H9 (cell line): ENCODE measurements at regions not wholly inside any gene's neighbourhood (a gene's known extent, or its start where the extent isn't known, plus 50 kb on each side); places are given as distances from the start of the nearest gene placed in this dataset.

ENCODE experiments used
- DNase-seq: peaks from one replicate; pipeline ENCODE4 v3.0.0-alpha.2; 2017
- H2AFZ ChIP-seq: one replicate; pipeline ENCODE4 v1.6.1; 2013; ENCODE audit warnings: mild to moderate bottlenecking, low read length, control low read depth, moderate library complexity
- H2AK5ac ChIP-seq: 2 replicates; pipeline ENCODE4 v1.6.1; 2013; ENCODE audit warnings: low read length, control low read depth, mixed read lengths; ENCODE audit not compliant: insufficient read length
- H2BK120ac ChIP-seq: one replicate; pipeline ENCODE4 v1.6.1; 2013; ENCODE audit warnings: low read depth, mild to moderate bottlenecking, low read length, control low read depth, inconsistent platforms; ENCODE audit not compliant: poor library complexity, severe bottlenecking
- H2BK12ac ChIP-seq: 2 replicates; pipeline ENCODE4 v1.6.1; 2013; ENCODE audit warnings: low read length, control low read depth, mixed read lengths, low read depth; ENCODE audit not compliant: insufficient read length
- H2BK15ac ChIP-seq: 2 replicates; pipeline ENCODE4 v1.6.1; 2013; ENCODE audit warnings: low read depth, low read length, control low read depth
- H2BK20ac ChIP-seq: one replicate; pipeline ENCODE4 v1.6.1; 2013; ENCODE audit warnings: low read depth, mild to moderate bottlenecking, low read length, control low read depth, inconsistent platforms; ENCODE audit not compliant: poor library complexity, severe bottlenecking
- H2BK5ac ChIP-seq: 2 replicates; pipeline ENCODE4 v1.6.1; 2013; ENCODE audit warnings: low read length, control low read depth, mixed read lengths; ENCODE audit not compliant: insufficient read length
- H3K14ac ChIP-seq: 2 replicates; pipeline ENCODE4 v1.6.1; 2013; ENCODE audit warnings: low read length, control low read depth; ENCODE audit not compliant: insufficient read depth
- H3K18ac ChIP-seq: 2 replicates; pipeline ENCODE4 v1.6.1; 2013; ENCODE audit warnings: low read depth, mild to moderate bottlenecking, mixed read lengths, low read length, control low read depth; ENCODE audit not compliant: insufficient read length
- H3K23ac ChIP-seq: 2 replicates; pipeline ENCODE4 v1.6.1; 2013; ENCODE audit warnings: low read length, control low read depth, mixed read lengths, low read depth; ENCODE audit not compliant: insufficient read length
- H3K23me2 ChIP-seq: 2 replicates; pipeline ENCODE4 v1.6.1; 2013; ENCODE audit warnings: low read depth, mild to moderate bottlenecking, mixed read lengths, low read length, control low read depth; ENCODE audit not compliant: insufficient read length, poor library complexity, severe bottlenecking
- H3K27ac ChIP-seq: 2 replicates; pipeline ENCODE4 v1.5.1; 2013; ENCODE audit warnings: low read length, control low read depth, mixed read lengths, low read depth; ENCODE audit not compliant: insufficient read length
- H3K27me3 ChIP-seq: 2 replicates; pipeline ENCODE4 v1.6.1; 2013; ENCODE audit warnings: low read length, control low read depth, inconsistent platforms; ENCODE audit not compliant: insufficient read depth
- H3K4ac ChIP-seq: 2 replicates; pipeline ENCODE4 v1.6.1; 2013; ENCODE audit warnings: low read depth, mild to moderate bottlenecking, control low read depth, inconsistent platforms, low read length, moderate library complexity
- H3K4me1 ChIP-seq: 2 replicates; pipeline ENCODE4 v1.6.1; 2013; ENCODE audit warnings: low read length, control low read depth, inconsistent platforms; ENCODE audit not compliant: insufficient read depth
- H3K4me2 ChIP-seq: 2 replicates; pipeline ENCODE4 v1.6.1; 2013; ENCODE audit warnings: low read length, control low read depth, mixed read lengths; ENCODE audit not compliant: insufficient read length, insufficient read depth
- H3K56ac ChIP-seq: 2 replicates; pipeline ENCODE4 v1.6.1; 2013; ENCODE audit warnings: low read depth, mild to moderate bottlenecking, mixed read lengths, low read length, control low read depth; ENCODE audit not compliant: insufficient read length
- H3K79me1 ChIP-seq: 2 replicates; pipeline ENCODE4 v1.6.1; 2013; ENCODE audit warnings: low read depth, mild to moderate bottlenecking, moderate library complexity, low read length, control low read depth, inconsistent platforms; ENCODE audit not compliant: insufficient read depth, poor library complexity, severe bottlenecking
- H3K79me2 ChIP-seq: 2 replicates; pipeline ENCODE4 v1.6.1; 2013; ENCODE audit warnings: low read length, control low read depth, inconsistent platforms; ENCODE audit not compliant: insufficient read depth
- H3K9ac ChIP-seq: 2 replicates; pipeline ENCODE4 v1.6.1; 2013; ENCODE audit warnings: low read length, control low read depth, mixed read lengths; ENCODE audit not compliant: insufficient read length; ENCODE audit errors: extremely low read depth
- H3K9me3 ChIP-seq: one replicate; pipeline ENCODE4 v1.6.1; 2013; ENCODE audit warnings: low read depth, low read length, inconsistent platforms; ENCODE audit not compliant: control insufficient read depth
- H3T11ph ChIP-seq: one replicate; pipeline ENCODE4 v1.6.1; 2013; ENCODE audit warnings: mild to moderate bottlenecking, low read length, control low read depth, inconsistent platforms
- H4K20me1 ChIP-seq: one replicate; pipeline ENCODE4 v1.6.1; 2013; ENCODE audit not compliant: control insufficient read depth, insufficient read length, insufficient read depth
- H4K5ac ChIP-seq: 2 replicates; pipeline ENCODE4 v1.6.1; 2013; ENCODE audit warnings: low read depth, mild to moderate bottlenecking, mixed read lengths, low read length, control low read depth; ENCODE audit not compliant: insufficient read length
- H4K8ac ChIP-seq: replicated peaks from 2 replicates; pipeline ENCODE4 v1.6.1; 2013; ENCODE audit warnings: low read length, control low read depth, mixed read lengths, low read depth; ENCODE audit not compliant: insufficient read length
- H4K91ac ChIP-seq: 2 replicates; pipeline ENCODE4 v1.6.1; 2013; ENCODE audit warnings: low read depth, mild to moderate bottlenecking, moderate library complexity, mixed read lengths, low read length, control low read depth; ENCODE audit not compliant: insufficient read length
- H3K27ac Mint-ChIP-seq, 3 experiments: 2 replicates in 2 of 3; 3 replicates in 1 of 3; pipeline ENCODE4 v1.8.0; 2020 to 2021; ENCODE audit warnings: mixed read lengths in 3 of 3, mild to moderate bottlenecking in 1 of 3, moderate library complexity in 1 of 3
- H3K27me3 Mint-ChIP-seq: 2 replicates; pipeline ENCODE4 v1.8.0; 2021; ENCODE audit warnings: low read depth, mild to moderate bottlenecking, moderate library complexity, mixed read lengths
- H3K36me3 Mint-ChIP-seq, 3 experiments: 2 replicates in 2 of 3; 3 replicates in 1 of 3; pipeline ENCODE4 v1.8.0; 2020 to 2021; ENCODE audit warnings: low read depth in 3 of 3, mixed read lengths in 3 of 3; ENCODE audit not compliant: insufficient read depth in 1 of 3
- H3K4me1 Mint-ChIP-seq, 2 experiments: 2 replicates each; pipeline ENCODE4 v1.8.0; 2020; ENCODE audit warnings: mixed read lengths in 2 of 2
- H3K4me3 Mint-ChIP-seq, 2 experiments: 2 replicates in 1 of 2; 3 replicates in 1 of 2; pipeline ENCODE4 v1.8.0; 2020 to 2021; ENCODE audit warnings: mild to moderate bottlenecking in 2 of 2, mixed read lengths in 2 of 2, moderate library complexity in 1 of 2
- H3K9me3 Mint-ChIP-seq, 2 experiments: 2 replicates in 1 of 2; 3 replicates in 1 of 2; pipeline ENCODE4 v1.8.0; 2020; ENCODE audit warnings: mild to moderate bottlenecking in 2 of 2, mixed read lengths in 2 of 2, moderate library complexity in 1 of 2
- CTCF ChIP-seq: fragments of 200-600 bp; sonication (generic); conservative IDR thresholded peaks from 3 replicates; pipeline ENCODE4 v1.8.0; 2021; ENCODE audit warnings: antibody characterized with exemption, mild to moderate bottlenecking

GRCh38 chr13:75008926-75009325 lies 473.0 kb downstream of the TBC1D4 start:
- Mint-ChIP-seq H3K27ac (no peak overlapping the region), H3K4me1 (no peaks in the 10 kb centered on the region), H3K27me3 (no peaks in the 10 kb centered on the region), H3K4me3 (no peak overlapping the region), H3K9me3 (no peaks in the 10 kb centered on the region), H3K36me3 (no peaks in the 10 kb centered on the region)
- Histone ChIP-seq H3K23me2 (no peaks in the 10 kb centered on the region), H3K9ac (no peak overlapping the region), H3K4me1 (no peaks in the 10 kb centered on the region), H3T11ph (no peak overlapping the region), H4K5ac (no peak overlapping the region), H3K4me2 (no peak overlapping the region), H3K27me3 (no peaks in the 10 kb centered on the region), H3K27ac (no peak overlapping the region), H3K56ac (no peak overlapping the region), H3K14ac (no peak overlapping the region), H3K23ac (no peak overlapping the region), H3K18ac (no peak overlapping the region), H2BK20ac (no peak overlapping the region), H3K79me2 (no peaks in the 10 kb centered on the region), H2BK5ac (no peak overlapping the region), H3K79me1 (no peaks in the 10 kb centered on the region), H4K8ac (no peak overlapping the region), H3K4ac (no peak overlapping the region), H3K9me3 (no peaks in the 10 kb centered on the region), H2AFZ (no peak overlapping the region), H4K91ac (no peak overlapping the region), H2BK12ac (no peak overlapping the region), H2AK5ac (no peak overlapping the region), H2BK120ac (no peak overlapping the region), H2BK15ac (no peak overlapping the region), H4K20me1 (no peaks in the 10 kb centered on the region)
- no peak for TF ChIP-seq CTCF
- DNase-seq: no peak
